PC-9 (cell line): ENCODE measurements at regions not wholly inside any gene's neighbourhood (a gene's known extent, or its start where the extent isn't known, plus 50 kb on each side); places are given as distances from the start of the nearest gene placed in this dataset.

Experiments used
- CTCF ChIP-seq: fragments of 200-600 bp; sonication (generic); conservative IDR thresholded peaks from 2 replicates; pipeline ENCODE4 v1.6.1; 2017; ENCODE audit warnings: mixed run types, antibody characterized with exemption, mild to moderate bottlenecking, moderate library complexity
- EZH2 ChIP-seq: fragments of 200-600 bp; sonication (generic); IDR thresholded peaks from 2 replicates; pipeline ENCODE4 v1.8.0; 2017; ENCODE audit warnings: antibody characterized with exemption, low read depth

- no peak for TF ChIP-seq CTCF
- TF ChIP-seq EZH2 = no peak
Observed at GRCh38 chr3:166556955-166557354, 719.7 kb upstream of the BCHE start.
